Heart left ventricle (tissue), 13 donors: ENCODE measurements at regions not wholly inside any gene's neighbourhood (a gene's known extent, or its start where the extent isn't known, plus 50 kb on each side); places are given as distances from the start of the nearest gene placed in this dataset.

Experiments used
- CTCF ChIP-seq, 12 donors: fragments of 200-600 bp; sonication (generic) in 4 of 12; IDR thresholded peaks; one replicate each; pipeline versions ENCODE4 v1.5.0 to v1.8.0; 2018 to 2022; ENCODE audit warnings: antibody characterized with exemption in 12 of 12, mild to moderate bottlenecking in 5 of 12
- POLR2A ChIP-seq, 2 donors: fragments of 450-650 bp; IDR thresholded peaks; one replicate each; pipeline ENCODE4 v1.6.1; 2017; ENCODE audit warnings: antibody characterized with exemption in 2 of 2, mild to moderate bottlenecking in 2 of 2, moderate library complexity in 2 of 2
- donor health status: ischemic (EF 13 %, LVEDD 7.1; RV severe dilation, severe dysfunction).
- donor health status: DM: no; HTN: yes; CAD: no.
- donor health status: DM: no; HTN: no; CAD: no.
- donor health status: ischemic (EF 25% LVEDD 6.9; RV normal size, moderate dysfunction).
- donor health status: ischemic (EF 25% LVEDD 5.7; RV mildly dilated, moderate dysfunction).
- donor health status: ischemic (EF 35%, LVEDD 5.7; RV mildly dilated, moderate dysfunction).
- donor health status: nonischemic (EF 11% LVEDD 7.7; RV severe dilation, severe dysfunction).
- donor health status: DM: yes; HTN: yes; CAD: no.
- donor health status: PGD.
- donor health status: ischemic (EF 29% LVEDD 5.4; RV normal size, mild dysfunction).
- donor health status: nonischemic (EF 23%, LVEDD 6.1; RV moderate dilation, normal function).

- TF ChIP-seq CTCF (IDR thresholded peaks at IDR 0.05) (no peak), POLR2A (IDR thresholded peaks at IDR 0.05) (no peak)
Measured at GRCh38 chr3:21954709-21955108, 203.7 kb upstream of the ZNF385D start.
